RCC 7860 (cell line): ENCODE measurements at regions not wholly inside any gene's neighbourhood (a gene's known extent, or its start where the extent isn't known, plus 50 kb on each side); places are given as distances from the start of the nearest gene placed in this dataset.
A peak's percentile ranks its signal among the peaks of the same experiment; 100 is the strongest.

Source experiments
- DNase-seq: peaks from one replicate; pipeline ENCODE4 v3.0.0-alpha.2; 2015; ENCODE audit warnings: low spot score
- FAIRE-seq: peaks from 2 replicates; lab custom pipeline; 2012; peaks lifted over from hg19 to GRCh38; lab: Jason Lieb, UNC

- DNase-seq, result no peak
- no peak for FAIRE-seq
Measured at GRCh38 chr2:5751873-5752482, 59.8 kb downstream of the SOX11 start.

GRCh38 chr2:5756272-5756671 lies 64.1 kb downstream of the SOX11 start:
- FAIRE-seq, result no peak

GRCh38 chr2:5758346-5758745 lies 66.2 kb downstream of the SOX11 start:
- FAIRE-seq, result no peak
- no peak for DNase-seq

More at GRCh38 chr2:5756272-5756671, 64.1 kb downstream of the SOX11 start:
- no peak for DNase-seq

- FAIRE-seq (no peak), DNase-seq (no peak)
Measured at GRCh38 chr2:5759949-5760348, 67.8 kb downstream of the SOX11 start.

GRCh38 chr2:5763531-5763930 lies 71.3 kb downstream of the SOX11 start:
- no peak for FAIRE-seq
- DNase-seq, result no peak

- no peak for DNase-seq
- FAIRE-seq, result no peak
Measured at GRCh38 chr2:5764041-5764440, 71.9 kb downstream of the SOX11 start.

GRCh38 chr2:5766056-5766455 lies 73.9 kb downstream of the SOX11 start:
- no peak for DNase-seq
- no peak for FAIRE-seq

- FAIRE-seq (no peak), DNase-seq (no peak)
Measured at GRCh38 chr2:5766561-5766960, 74.4 kb downstream of the SOX11 start.

GRCh38 chr2:5777131-5777535 lies 84.9 kb downstream of the SOX11 start:
- DNase-seq (no peak), FAIRE-seq (no peak)

GRCh38 chr2:5781679-5782078 lies 89.5 kb downstream of the SOX11 start:
- no peak for FAIRE-seq

GRCh38 chr2:5782103-5782502 lies 89.9 kb downstream of the SOX11 start:
- no peak for DNase-seq
- no peak for FAIRE-seq

More at GRCh38 chr2:5781679-5782078, 89.5 kb downstream of the SOX11 start:
- DNase-seq, result no peak

- FAIRE-seq, result no peak
- no peak for DNase-seq
Measured at GRCh38 chr2:5788447-5788846, 96.3 kb downstream of the SOX11 start.

GRCh38 chr2:5791371-5791770 lies 99.2 kb downstream of the SOX11 start:
- no peak for FAIRE-seq
- peak; percentile 73 for DNase-seq

GRCh38 chr2:5794012-5794411 lies 101.8 kb downstream of the SOX11 start:
- DNase-seq (no peak), FAIRE-seq (no peak)

GRCh38 chr2:5798084-5798483 lies 105.9 kb downstream of the SOX11 start:
- no peak for FAIRE-seq
- DNase-seq, result peak; percentile 88

GRCh38 chr2:5799348-5799747 lies 107.2 kb downstream of the SOX11 start:
- FAIRE-seq, result no peak
- DNase-seq, result no peak

- peak; percentile 52 for DNase-seq
- no peak for FAIRE-seq
Measured at GRCh38 chr2:5803547-5803946, 111.4 kb downstream of the SOX11 start.

GRCh38 chr2:5818961-5819600 lies 126.9 kb downstream of the SOX11 start:
- DNase-seq, result no peak
- FAIRE-seq, result no peak

GRCh38 chr2:5824126-5824525 lies 131.9 kb downstream of the SOX11 start:
- FAIRE-seq (no peak), DNase-seq (no peak)

- DNase-seq (no peak), FAIRE-seq (no peak)
Measured at GRCh38 chr2:5825686-5826085, 133.5 kb downstream of the SOX11 start.

GRCh38 chr2:5826979-5827655 lies 134.9 kb downstream of the SOX11 start:
- DNase-seq, result no peak
- FAIRE-seq, result no peak

- no peak for DNase-seq
- no peak for FAIRE-seq
Measured at GRCh38 chr2:5834501-5834900, 142.3 kb downstream of the SOX11 start.
